22Rv1 (cell line): ENCODE measurements at regions not wholly inside any gene's neighbourhood (a gene's known extent, or its start where the extent isn't known, plus 50 kb on each side); places are given as distances from the start of the nearest gene placed in this dataset.

ENCODE experiments used
- H3K27ac ChIP-seq: fragments of 450-650 bp; 2 replicates; pipeline ENCODE4 v1.5.1; 2017
- ZFX ChIP-seq: fragments of 450-650 bp; IDR thresholded peaks from 2 replicates; pipeline ENCODE4 v1.6.1; 2017; ENCODE audit warnings: antibody characterized with exemption, borderline replicate concordance
- TF ChIP-seq, protein P1 (sequence below): fragments of 450-650 bp; IDR thresholded peaks from 2 replicates; pipeline ENCODE4 v1.5.1; 2017; ENCODE audit warnings: mild to moderate bottlenecking

DNA sequence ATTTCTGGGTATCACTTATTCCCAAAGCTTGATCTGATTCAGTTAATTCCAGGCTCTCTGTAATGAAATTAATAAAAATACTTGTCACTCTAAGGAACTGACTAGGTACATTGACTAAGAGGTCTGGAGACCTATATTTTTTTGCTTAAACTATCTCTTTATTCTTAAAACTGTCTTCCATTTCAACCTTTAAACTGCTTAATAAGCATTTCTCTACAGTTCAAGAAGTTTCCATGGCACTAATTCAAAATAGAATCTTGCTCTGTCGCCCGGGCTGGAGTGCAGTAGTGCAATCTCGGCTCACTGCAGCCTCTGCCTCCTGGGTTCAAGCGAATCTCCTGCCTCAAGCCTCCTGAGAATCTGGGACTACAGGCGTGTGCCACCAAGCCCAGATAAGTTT, 117.4 kb downstream of the MTPAP start:
- TF ChIP-seq, protein P1, sequence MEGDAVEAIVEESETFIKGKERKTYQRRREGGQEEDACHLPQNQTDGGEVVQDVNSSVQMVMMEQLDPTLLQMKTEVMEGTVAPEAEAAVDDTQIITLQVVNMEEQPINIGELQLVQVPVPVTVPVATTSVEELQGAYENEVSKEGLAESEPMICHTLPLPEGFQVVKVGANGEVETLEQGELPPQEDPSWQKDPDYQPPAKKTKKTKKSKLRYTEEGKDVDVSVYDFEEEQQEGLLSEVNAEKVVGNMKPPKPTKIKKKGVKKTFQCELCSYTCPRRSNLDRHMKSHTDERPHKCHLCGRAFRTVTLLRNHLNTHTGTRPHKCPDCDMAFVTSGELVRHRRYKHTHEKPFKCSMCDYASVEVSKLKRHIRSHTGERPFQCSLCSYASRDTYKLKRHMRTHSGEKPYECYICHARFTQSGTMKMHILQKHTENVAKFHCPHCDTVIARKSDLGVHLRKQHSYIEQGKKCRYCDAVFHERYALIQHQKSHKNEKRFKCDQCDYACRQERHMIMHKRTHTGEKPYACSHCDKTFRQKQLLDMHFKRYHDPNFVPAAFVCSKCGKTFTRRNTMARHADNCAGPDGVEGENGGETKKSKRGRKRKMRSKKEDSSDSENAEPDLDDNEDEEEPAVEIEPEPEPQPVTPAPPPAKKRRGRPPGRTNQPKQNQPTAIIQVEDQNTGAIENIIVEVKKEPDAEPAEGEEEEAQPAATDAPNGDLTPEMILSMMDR = no peak
- TF ChIP-seq ZFX = no peak
- H3K27ac ChIP-seq = no peak overlapping the region

DNA sequence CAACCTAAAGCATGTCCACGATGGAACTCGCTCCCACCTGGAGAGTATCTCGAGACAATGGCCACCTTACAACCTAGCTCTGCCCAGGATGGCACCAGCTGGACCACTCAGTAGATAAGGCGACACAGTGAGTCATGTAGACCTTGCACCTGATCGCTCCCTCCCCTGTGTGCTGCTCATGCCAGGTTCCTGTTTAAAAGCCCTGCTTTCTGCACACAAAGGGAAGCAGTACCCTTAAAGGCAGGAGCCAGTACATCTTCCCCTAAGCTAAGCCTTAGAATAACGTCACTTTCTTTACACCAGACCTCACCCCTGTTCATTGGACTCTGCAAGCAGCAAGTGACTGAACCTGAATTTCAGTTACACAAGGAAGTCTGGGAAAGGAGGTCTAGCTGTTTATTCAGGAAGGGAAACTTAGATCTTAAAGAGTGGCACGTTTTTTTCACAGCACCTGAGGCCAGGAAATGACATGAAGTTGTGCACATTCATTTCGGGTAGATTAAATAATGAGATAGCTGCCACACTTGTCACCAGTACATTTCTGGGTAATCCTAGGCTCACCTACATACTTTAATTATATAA, 117.9 kb downstream of the MTPAP start:
- H3K27ac ChIP-seq = no peak overlapping the region
- TF ChIP-seq, protein P1 = no peak
- no peak for TF ChIP-seq ZFX

DNA sequence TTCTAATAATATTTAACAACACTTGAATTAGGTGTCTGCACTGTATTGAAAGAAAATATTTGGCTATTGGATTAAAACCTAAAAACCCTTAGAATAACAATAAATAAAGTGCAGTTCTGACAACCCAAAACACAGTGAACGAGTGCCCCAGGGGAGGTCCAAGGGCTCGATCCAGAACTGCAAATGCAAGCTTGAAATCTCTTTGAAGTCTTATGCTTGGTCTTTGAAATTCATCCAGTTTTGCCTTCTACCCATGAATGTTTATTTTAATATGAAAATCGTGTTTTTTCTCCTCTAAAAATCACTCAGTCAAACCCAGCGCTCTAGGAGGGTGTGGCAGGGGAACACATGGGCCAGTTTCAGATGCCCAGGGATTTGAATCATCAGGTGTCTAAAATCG, 119.5 kb downstream of the MTPAP start:
- TF ChIP-seq ZFX = no peak
- TF ChIP-seq, protein P1 = no peak
- H3K27ac ChIP-seq = no peak overlapping the region

DNA sequence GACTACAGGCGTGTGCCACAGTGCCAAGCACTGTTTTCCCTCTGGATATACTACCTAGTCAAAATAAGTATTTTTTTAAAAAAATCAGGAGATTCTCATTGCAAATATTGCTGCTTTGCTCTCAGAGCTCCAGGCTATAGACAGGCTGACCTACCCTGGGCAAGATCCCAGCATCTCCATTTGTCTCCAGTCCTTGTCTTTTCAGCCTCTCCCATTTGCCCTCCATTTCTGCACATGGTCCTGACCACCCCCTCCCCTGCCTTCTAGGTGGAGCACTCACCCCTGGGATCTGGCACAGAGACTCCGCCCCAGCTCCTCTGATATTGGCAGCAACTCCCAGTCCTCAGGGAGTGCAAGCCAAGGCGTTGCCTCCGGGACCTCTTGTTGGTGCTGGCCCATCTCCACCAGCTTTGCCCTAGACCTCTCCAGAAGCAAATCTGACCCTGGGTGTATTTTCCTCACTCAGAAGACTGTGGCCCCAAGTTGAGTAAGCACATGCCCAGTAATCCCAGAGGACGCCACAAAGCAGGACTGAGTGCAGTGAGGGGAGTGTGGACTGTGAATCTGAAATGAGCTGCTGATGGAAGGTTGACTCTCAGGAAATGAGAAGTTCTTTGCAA, 120.6 kb downstream of the MTPAP start:
- H3K27ac ChIP-seq = no peak overlapping the region
- TF ChIP-seq, protein P1 = no peak
- TF ChIP-seq ZFX = no peak

DNA sequence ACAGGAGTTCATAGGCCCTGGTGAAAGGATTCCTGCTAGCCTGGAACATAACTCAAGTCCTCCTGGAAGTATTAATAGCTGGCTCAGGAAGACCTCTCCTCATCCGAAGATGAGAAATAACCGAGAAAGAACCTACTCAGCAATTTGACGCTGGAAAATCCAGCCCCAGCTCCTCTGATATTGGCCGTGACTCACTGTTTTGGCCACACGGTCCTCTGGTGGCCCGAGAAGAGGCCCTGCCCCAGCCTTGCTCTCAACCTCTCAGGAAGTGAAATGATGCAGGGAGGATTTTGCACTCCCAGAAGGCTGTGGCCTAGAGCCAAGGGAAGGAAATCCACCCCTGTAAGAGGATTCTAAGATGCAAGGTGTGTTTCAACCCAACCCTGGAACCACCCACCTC, 121.6 kb downstream of the MTPAP start:
- no peak overlapping the region for H3K27ac ChIP-seq
- TF ChIP-seq ZFX = no peak
- TF ChIP-seq, protein P1 = no peak

DNA sequence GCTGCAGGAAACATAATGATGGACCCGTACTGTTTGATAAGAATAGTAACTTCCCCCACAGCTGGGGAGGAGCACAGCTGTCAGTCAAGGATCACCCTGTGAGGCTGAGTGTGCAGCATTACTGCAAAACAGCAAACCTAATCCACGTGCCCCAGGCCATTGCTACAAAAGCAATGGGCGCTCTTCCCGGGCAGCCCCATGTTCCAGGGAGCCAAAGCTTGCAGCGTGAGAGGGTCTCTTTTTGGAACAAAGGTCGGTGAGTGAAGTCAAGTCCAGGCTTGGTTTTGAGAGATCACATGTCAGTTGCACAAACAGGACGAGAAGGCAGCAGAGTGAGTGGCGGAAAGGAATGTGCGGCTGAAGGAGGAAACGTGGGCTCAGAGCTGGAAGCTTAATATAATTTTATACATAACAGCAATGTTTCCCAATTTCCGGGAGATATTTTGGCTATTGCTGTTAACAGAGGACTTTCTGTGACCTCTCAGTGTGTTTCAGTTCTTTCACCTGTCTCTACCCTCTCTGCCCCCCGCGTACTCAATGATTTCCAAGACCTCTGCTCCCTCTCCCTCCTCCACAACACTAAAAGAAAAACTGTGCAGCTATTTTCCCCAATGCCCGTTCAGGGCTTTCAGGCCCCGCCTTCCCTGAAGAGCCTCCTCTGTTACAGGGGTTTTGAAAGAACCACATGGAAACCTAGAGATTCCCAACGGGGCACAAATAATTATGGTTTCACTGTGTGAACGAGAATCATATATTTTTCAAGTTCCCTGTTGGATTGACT, 128.9 kb downstream of the MTPAP start:
- H3K27ac ChIP-seq = no peak overlapping the region
- TF ChIP-seq, protein P1 = no peak
- TF ChIP-seq ZFX = no peak

DNA sequence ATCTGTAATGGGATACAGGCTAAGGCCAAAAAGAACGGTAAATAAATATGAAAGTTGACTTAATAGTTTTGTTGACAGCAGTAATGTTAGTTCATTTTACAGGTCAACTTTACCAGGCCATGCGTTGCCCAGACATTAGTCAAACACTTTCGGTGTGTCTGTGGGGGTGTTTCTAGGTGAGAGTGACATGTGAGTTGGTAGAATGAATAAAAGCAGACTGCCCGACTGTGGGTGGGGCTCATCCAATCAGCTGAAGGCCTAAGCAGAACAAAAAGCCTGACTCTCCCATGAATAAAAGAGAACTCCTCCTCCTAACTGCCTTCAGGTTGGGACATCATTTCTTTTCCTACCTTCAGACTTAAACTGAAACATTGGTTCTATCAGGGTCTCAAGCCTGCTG, 132.3 kb downstream of the MTPAP start:
- TF ChIP-seq ZFX = no peak
- TF ChIP-seq, protein P1 = no peak
- H3K27ac ChIP-seq = no peak overlapping the region
